ENCODE measurements at regions not wholly inside any gene's neighbourhood (a gene's known extent, or its start where the extent isn't known, plus 50 kb on each side); places are given as distances from the start of the nearest gene placed in this dataset.
A peak's percentile ranks its signal among the peaks of the same experiment; 100 is the strongest.
"Not testable (repeated sequence)": the region's sequence is repeated elsewhere in the genome, so short reads cannot be mapped to it uniquely, and the experiment has no call there.

DNA sequence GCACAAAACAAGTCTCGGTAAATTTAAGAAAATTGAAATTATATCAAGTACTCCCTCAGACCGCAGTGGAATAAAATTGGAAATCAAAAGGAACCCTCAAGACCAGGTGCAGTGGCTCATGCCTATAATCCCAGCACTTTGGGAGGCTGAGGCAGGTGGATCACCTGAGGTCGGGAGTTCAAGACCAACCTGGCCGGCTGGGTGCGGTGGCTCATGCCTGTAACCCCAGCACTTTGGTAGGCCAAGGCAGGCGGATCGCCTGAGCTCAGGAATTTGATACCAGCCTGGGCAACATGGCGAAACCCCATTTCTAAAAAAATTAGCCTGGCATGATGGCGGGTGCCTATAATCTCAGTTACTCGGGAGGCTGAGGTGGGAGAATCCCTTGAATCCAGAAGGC, 135.7 kb upstream of the RAG2 start:
- not testable (repeated sequence) for DNase-seq

- no peak for DNase-seq
Observed at GRCh38 chr11:36730761-36731160, 132.7 kb upstream of the RAG2 start.

- no peak for DNase-seq
Observed at GRCh38 chr11:36729825-36730224, 131.8 kb upstream of the RAG2 start.

DNA sequence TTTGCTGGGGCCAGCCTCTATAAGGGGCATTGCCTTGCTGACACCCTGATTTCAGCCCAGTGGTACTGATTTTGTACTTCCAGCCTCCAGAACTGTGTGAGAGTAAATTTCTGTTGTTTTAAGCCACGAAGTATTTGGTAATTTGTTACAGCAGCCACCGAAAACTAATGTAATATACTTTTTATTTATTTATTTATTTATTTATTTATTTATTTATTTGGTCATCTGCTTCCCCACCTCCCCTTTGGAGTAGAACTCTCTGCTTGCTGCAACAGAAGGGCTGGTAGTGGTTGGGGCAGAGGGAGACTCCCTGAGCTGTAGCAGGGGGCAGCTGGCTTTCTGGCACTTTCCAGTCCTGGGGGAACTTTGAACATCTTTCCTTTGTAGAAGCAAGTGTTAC, 128.4 kb upstream of the RAG2 start:
- DNase-seq: no peak

DNA sequence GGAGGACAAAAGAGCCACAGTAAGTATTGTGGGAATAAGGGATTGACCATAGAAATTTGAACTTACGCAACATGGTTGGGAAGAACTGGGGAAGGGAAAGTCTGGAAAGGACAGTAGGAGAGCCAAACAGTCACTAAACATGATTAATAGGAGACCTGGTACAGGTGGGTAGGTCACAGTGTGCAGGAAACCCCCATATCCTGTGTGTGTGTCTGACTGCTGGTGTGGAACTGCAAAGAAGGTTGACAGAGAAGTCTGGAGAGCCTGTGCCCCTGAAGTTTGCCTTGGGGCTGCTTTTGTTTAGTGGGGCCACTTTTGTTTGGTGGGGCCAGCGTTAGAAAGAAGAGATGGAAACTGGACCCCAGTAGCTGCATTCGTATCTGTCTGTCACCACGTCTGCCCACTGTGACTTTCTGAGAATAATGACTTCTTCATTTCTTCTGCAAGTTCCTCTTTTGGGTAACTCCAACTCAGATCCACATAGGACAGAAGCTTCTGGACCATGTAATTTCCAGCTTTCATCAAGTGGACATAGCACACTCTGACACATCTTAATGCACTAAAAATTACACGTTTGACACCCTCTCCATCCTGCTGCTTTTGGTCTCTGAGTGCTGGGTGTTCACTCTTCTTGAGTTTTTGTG, 126.8 kb upstream of the RAG2 start:
- no peak for DNase-seq

DNA sequence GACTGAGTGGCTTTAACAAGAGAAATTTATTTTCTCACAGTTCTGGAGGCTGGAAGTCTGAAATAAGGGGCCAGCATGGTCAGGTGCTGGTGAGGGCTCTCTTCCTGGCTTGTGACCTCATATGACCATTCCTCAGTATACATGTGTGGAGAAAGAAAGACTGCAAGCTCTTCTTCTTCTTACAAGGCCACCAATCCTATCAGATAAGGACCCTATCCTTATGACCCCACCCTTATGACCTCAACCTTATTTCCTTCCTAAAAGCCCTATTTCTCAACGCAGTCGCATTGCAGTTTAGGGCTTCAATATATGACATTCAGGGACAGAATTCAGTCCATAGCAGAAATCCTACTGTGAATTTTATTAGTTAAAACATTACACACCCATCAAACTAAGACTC, 124.4 kb upstream of the RAG2 start:
- no peak for DNase-seq

DNA sequence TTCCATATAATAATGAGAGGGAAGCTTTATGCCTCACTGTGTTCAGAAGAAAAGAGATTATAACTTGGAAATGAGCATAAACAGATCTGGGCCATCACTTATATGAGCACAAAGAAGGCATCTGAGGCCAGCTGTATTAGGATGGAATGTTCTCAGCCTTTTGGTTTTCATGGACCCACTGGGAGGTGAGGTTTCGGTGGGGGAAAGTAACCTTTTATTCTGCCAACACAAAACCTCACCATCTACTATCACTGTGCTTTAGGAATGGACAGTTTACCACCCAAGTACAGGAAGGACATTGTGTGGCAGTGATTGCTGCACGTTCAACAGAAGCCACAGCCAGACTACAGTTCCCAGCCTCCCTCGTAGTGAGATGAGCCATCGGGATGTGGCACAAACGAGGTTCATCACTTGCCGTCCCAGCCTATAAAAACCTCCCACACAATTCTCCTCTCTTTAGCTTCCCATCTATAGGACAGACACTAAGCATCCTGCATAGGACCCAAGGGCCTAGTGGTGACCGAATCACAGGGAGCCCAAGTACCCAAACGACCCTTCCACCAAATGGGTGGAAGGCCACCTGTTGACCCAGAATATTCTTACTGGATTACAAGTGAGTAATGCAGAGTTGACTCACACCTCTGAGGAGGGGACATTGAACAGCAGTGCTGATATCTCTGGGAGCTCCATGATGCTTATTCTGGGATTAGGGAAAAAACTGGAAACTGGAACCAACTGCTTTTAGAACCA, 121.5 kb upstream of the RAG2 start:
- DNase-seq: no peak

GRCh38 chr11:36718451-36718850, 120.4 kb upstream of the RAG2 start:
- DNase-seq: peak in 1 of 2 donors; percentile 32

GRCh38 chr11:36713715-36714114, 115.7 kb upstream of the RAG2 start:
- DNase-seq: no peak

GRCh38 chr11:36711104-36711825, 113.2 kb upstream of the RAG2 start:
- no peak for DNase-seq
